ENCODE measurements at regions not wholly inside any gene's neighbourhood (a gene's known extent, or its start where the extent isn't known, plus 50 kb on each side); places are given as distances from the start of the nearest gene placed in this dataset.

DNA sequence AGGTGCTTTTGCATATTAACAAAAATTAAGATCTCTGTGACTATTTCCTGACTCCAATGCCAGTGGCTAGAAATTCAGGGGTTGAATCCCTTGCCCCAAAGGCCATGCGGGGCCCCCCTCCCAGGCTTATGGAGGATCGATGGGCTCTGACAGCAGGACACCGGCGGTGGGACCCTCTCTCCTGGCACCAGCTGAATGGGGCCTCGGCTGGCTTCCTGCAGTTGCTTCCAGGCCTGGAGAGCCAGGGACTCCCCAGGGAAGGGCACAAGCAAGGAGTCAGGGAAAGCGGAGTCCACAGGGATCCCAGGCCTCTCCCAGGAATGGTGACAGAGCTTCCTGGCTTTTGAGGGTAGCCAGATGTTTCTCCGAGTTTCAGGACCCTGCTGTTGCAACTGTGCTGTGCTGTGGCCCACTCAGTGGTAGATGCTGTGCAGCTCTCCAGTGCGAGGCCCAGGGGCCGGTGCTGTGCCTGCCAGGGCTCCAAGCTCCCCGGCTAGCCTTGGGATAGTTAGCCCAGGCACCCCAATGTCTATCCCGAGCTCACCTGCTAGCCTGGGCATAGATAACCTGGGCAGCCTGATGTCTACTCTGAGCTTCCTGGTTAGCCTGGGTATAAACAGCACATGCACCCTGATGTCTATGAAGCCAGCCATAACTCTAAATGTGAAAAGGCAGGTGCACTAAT is 372.6 kb downstream of the SHANK2 start:
- no peaks in the 10 kb centered on the region for H3K9me3 Mint-ChIP-seq
- Histone ChIP-seq H2BK15ac (ENCODE audit: low read depth, low read length) (no peak overlapping the region), H3T11ph (ENCODE audit: low read length) (no peak overlapping the region), H2AFZ (ENCODE audit: low read length) (no peak overlapping the region), H2BK5ac (ENCODE audit: insufficient read length, low read length) (no peak overlapping the region), H4K20me1 (ENCODE audit: control insufficient read depth, insufficient read depth, insufficient read length) (no peaks in the 10 kb centered on the region), H3K79me1 (ENCODE audit: insufficient read depth, low read depth, low read length, poor library complexity, severe bottlenecking) (no peaks in the 10 kb centered on the region), H3K27ac (ENCODE audit: insufficient read length, low read depth, low read length) (no peak overlapping the region), H2AK5ac (ENCODE audit: insufficient read length, low read length) (no peak overlapping the region), H4K5ac (ENCODE audit: insufficient read length, low read depth, low read length) (no peak overlapping the region), H4K8ac (replicated peaks; ENCODE audit: insufficient read length, low read depth, low read length) (no peak overlapping the region), H3K4ac (ENCODE audit: low read depth, low read length) (no peak overlapping the region), H4K91ac (ENCODE audit: insufficient read length, low read depth, low read length) (no peak overlapping the region), H3K27me3 (ENCODE audit: insufficient read depth, low read length) (no peaks in the 10 kb centered on the region), H3K4me2 (ENCODE audit: insufficient read depth, insufficient read length, low read length) (no peak overlapping the region), H2BK12ac (ENCODE audit: insufficient read length, low read depth, low read length) (no peak overlapping the region), H2BK120ac (ENCODE audit: low read depth, low read length, poor library complexity, severe bottlenecking) (no peak overlapping the region), H3K14ac (ENCODE audit: insufficient read depth, low read length) (no peak overlapping the region), H3K79me2 (ENCODE audit: insufficient read depth, low read length) (no peaks in the 10 kb centered on the region), H3K9me3 (ENCODE audit: control insufficient read depth, low read depth, low read length) (no peaks in the 10 kb centered on the region), H3K56ac (ENCODE audit: insufficient read length, low read depth, low read length) (no peak overlapping the region), H2BK20ac (ENCODE audit: low read depth, low read length, poor library complexity, severe bottlenecking) (no peak overlapping the region), H3K4me1 (ENCODE audit: insufficient read depth, low read length) (no peaks in the 10 kb centered on the region; the same call in 1 of the 2 replicates), H3K23me2 (ENCODE audit: insufficient read length, low read depth, low read length, poor library complexity, severe bottlenecking) (no peaks in the 10 kb centered on the region), H3K9ac (ENCODE audit: extremely low read depth, insufficient read length, low read length) (no peak overlapping the region), H3K18ac (ENCODE audit: insufficient read length, low read depth, low read length) (no peak overlapping the region), H3K23ac (ENCODE audit: insufficient read length, low read depth, low read length) (no peak overlapping the region)
- TF ChIP-seq, protein P1, sequence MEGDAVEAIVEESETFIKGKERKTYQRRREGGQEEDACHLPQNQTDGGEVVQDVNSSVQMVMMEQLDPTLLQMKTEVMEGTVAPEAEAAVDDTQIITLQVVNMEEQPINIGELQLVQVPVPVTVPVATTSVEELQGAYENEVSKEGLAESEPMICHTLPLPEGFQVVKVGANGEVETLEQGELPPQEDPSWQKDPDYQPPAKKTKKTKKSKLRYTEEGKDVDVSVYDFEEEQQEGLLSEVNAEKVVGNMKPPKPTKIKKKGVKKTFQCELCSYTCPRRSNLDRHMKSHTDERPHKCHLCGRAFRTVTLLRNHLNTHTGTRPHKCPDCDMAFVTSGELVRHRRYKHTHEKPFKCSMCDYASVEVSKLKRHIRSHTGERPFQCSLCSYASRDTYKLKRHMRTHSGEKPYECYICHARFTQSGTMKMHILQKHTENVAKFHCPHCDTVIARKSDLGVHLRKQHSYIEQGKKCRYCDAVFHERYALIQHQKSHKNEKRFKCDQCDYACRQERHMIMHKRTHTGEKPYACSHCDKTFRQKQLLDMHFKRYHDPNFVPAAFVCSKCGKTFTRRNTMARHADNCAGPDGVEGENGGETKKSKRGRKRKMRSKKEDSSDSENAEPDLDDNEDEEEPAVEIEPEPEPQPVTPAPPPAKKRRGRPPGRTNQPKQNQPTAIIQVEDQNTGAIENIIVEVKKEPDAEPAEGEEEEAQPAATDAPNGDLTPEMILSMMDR (conservative IDR thresholded peaks at IDR 0.05): no peak
- H3K27ac Mint-ChIP-seq: peak overlapping the region in 1 of 3 experiments; percentile 66; a peak in 1 of 7 replicates
- no peak for DNase-seq
- peaks cover 1% of the 10 kb centered on the region for H3K27me3 Mint-ChIP-seq (ENCODE audit: low read depth)
- peaks cover 7 to 22% of the 10 kb centered on the region in 2 experiments for H3K4me1 Mint-ChIP-seq
- no CpG with 5 or more reads among the region's 11 CpGs for WGBS (ENCODE audit: extremely low coverage, insufficient read length, low lambda C conversion rate)
- H3K4me3 Mint-ChIP-seq: no peak overlapping the region; a peak in 1 of 5 replicates
- peaks cover 0 to 3% (median 0%) of the 10 kb centered on the region in 3 experiments; a peak in 1 of 7 replicates for H3K36me3 Mint-ChIP-seq (ENCODE audit: insufficient read depth in 1 of 3, low read depth in 3 of 3)
